SH-SY5Y (cell line): ENCODE measurements at regions not wholly inside any gene's neighbourhood (a gene's known extent, or its start where the extent isn't known, plus 50 kb on each side); places are given as distances from the start of the nearest gene placed in this dataset.

Experiments
- GATA2 ChIP-seq: IDR thresholded peaks from 2 replicates; pipeline ENCODE4 v1.6.1; 2011; ENCODE audit warnings: mild to moderate bottlenecking, low read depth, low read length
- GATA3 ChIP-seq: IDR thresholded peaks from 2 replicates; pipeline ENCODE4 v1.6.1; 2011; ENCODE audit warnings: low read depth, mild to moderate bottlenecking, low read length, moderate library complexity

DNA sequence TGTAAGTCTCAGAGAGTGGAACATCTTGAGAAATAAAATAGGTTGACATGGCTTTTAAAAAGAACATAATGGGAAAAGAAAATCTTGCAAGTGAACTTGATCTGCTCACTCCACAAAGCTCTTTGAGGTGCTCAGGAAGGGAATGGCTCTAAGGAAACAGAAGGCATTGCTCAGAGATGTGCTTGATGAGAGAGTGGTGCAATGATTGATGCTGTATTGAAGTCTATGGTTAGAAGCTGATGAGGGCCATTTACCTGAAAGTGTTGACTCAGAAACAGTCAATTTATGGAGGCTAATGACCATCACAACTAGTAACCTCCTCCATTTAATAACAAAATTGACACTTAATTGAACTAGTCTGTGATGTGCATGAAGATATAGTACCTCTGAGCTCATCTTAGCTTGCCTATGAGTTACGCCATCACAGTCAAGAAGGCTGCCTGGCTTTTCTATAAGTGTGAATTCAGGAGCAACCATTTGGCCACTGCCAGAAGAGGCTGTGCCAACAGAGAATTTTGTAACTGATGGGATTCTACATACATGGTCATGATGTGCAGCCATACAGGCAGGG lies 639.1 kb downstream of the JRKL start:
- TF ChIP-seq GATA3 (no peak), GATA2 (no peak)
